Stimulated activated effector memory CD8-positive, alpha-beta T cell treated with anti-CD3 and anti-CD28 coated beads, Interleukin-12 subunit alpha, Interleukin-12 subunit beta, amount 100 ng/mL, for 72 hours (primary cell): ENCODE measurements at regions not wholly inside any gene's neighbourhood (a gene's known extent, or its start where the extent isn't known, plus 50 kb on each side); places are given as distances from the start of the nearest gene placed in this dataset.
A peak's percentile ranks its signal among the peaks of the same experiment; 100 is the strongest.

Experiments used
- ATAC-seq: fragments of 150-1000 bp; cut with Tn5 transposase; 2 replicates; pipeline ENCODE4 v1.10.0; 2021
- DNase-seq, 2 donors: peaks; one replicate each; pipeline ENCODE4 v3.0.0; 2021 to 2022; ENCODE audit warnings: low spot score in 2 of 2
- H3K27ac Mint-ChIP-seq: one replicate; pipeline ENCODE4 v1.8.0; 2022; ENCODE audit warnings: mild to moderate bottlenecking, mixed read lengths
- H3K36me3 Mint-ChIP-seq: one replicate; pipeline ENCODE4 v1.8.0; 2022; ENCODE audit warnings: mild to moderate bottlenecking, mixed read lengths
- H3K4me1 Mint-ChIP-seq: one replicate; pipeline ENCODE4 v1.8.0; 2022; ENCODE audit warnings: mixed read lengths
- H3K4me3 Mint-ChIP-seq: one replicate; pipeline ENCODE4 v1.8.0; 2022; ENCODE audit warnings: mild to moderate bottlenecking, mixed read lengths
- H3K9me3 Mint-ChIP-seq: one replicate; pipeline ENCODE4 v1.8.0; 2022; ENCODE audit warnings: mixed read lengths

DNA sequence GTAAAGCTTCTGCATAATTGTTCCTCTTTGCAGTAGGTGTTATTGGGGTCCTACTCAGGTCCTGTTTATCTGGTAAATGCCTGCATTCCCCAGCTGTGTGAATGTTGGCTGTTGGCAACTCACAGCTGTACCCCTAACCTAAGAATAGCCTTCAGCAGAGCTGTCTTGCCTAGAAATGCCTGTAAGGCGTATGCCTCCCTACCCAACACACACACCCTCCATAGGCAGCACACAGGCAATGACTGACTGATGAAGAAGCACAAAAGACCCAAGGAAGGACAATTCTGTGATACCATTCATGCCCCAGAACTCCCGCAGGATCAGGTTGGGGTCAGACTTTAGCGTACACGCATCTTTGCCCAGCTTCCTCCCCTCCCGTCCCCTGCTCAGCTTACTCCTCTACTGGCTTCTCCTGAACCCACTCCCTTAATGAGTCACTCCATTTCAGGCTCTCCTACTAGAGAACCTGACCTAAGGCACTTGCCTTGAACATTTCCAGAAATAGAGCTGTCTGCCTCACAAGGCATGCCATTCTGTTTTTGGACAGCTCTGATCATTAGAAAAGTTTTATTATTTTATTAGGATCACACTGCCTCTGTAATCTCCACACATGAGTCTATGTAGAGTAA is 99.2 kb upstream of the PIK3CG start:
- peaks cover 28% of the 10 kb centered on the region for H3K4me1 Mint-ChIP-seq
- H3K27ac Mint-ChIP-seq = no peak overlapping the region
- ATAC-seq (no peak), DNase-seq (no peak)
- H3K4me3 Mint-ChIP-seq = no peak overlapping the region
- peaks cover 6% of the 10 kb centered on the region for H3K36me3 Mint-ChIP-seq
- H3K9me3 Mint-ChIP-seq = no peaks in the 10 kb centered on the region

DNA sequence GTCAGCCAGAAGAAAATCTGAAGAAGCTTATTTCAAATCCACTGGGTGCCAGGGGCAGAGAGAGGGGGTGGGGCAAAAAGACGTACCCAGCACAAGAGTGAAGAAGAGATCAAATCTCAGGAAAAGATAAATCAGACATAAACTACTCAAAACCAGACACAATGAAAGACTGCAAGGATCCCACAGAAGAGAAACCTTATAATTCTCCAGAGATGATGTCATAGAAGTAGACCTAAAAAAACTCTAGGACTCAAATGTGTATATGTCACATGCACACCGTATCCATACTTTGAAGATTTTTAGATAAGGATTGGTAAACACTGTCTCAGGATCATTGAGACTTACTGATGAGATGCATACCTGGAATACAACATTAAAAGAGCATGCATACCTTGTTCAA is 98.5 kb upstream of the PIK3CG start:
- Mint-ChIP-seq H3K27ac (no peak overlapping the region), H3K36me3 (peaks cover 6% of the 10 kb centered on the region), H3K4me3 (no peak overlapping the region), H3K4me1 (peaks cover 28% of the 10 kb centered on the region), H3K9me3 (no peaks in the 10 kb centered on the region)
- DNase-seq (no peak), ATAC-seq (peak; percentile 44)

DNA sequence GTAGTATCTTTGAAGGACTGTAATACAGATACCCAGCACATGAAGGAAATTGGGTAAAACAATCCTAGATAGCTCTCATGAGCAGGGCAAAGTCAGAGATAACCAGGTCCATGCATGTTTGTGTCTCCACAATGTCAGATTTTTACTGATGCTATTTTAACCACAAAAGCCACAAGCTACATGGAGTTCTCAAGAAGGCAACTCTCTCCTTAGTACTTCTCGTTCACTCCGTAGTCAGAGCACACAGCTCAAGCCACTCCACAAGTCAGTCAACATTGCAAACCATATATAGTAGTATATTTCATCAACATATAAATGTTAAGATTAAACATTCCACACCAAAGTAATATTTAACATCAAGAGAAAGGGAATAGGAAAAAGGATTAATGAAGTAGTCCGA is 98.0 kb upstream of the PIK3CG start:
- Mint-ChIP-seq H3K27ac (peak overlapping the region; percentile 5), H3K9me3 (no peaks in the 10 kb centered on the region), H3K36me3 (peaks cover 6% of the 10 kb centered on the region), H3K4me3 (peak overlapping the region; percentile 2), H3K4me1 (peaks cover 30% of the 10 kb centered on the region)
- no peak for ATAC-seq
- no peak for DNase-seq

DNA sequence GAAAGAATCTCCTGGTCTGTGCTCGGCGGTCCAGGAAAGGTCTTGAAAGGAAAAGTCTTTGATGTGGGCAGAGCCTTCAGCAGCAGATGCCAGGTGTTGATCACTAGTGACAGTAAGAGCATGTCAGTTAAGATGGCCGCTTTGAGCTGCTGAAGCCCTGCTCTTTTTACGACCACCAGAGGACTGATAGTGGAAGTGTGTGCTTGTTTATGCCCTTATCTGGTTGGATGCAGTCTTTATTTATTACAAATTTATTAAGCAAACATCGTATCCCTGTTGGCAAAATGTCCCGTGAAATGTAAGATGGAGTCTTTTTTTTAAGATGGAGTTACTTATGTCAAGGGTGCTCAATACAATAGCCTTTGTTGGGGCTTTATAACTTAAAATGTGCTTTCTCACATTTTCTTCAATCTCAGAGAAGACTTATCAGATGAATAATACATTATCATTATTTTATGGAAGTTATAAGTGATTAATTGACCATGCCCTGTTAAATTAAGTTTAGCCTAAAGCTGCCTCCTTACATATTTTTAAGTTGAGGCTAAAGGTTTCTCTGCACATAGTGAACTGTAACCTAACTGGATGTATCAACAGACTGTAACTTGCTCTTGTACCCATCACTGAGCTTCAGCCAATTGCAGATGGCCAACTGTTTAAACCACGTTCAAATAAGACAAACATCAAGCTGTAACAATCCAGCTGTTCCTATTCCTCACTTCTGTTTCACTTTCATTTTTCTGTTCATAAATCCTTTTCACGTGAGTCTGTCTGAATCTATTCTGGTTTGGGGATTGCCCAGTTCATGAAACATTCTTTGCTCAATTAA is 97.4 kb upstream of the PIK3CG start:
- peaks cover 36% of the 10 kb centered on the region for H3K4me1 Mint-ChIP-seq
- peak; percentile 6 for ATAC-seq

DNA sequence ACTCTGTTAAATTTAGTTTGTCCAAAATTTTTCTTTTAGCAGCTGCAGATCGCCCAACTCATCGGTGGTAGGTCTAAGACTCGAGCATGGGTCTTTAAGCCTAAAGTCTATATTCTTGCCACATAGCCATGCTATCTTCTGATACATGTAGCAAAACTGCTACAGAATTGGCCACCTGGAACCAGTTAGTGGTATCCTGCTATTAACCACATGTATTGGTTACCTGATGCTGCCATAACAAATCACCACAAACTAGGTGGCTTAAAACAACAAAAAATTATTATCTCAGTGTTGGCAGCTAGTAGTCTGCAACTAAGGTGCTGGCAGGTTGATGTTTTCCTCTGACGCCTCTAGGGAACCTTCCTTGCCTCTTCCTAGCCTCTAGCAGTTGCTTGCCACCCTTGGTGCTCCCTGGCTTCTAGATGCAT is 96.7 kb upstream of the PIK3CG start:
- no peaks in the 10 kb centered on the region for H3K9me3 Mint-ChIP-seq
- peaks cover 42% of the 10 kb centered on the region for H3K4me1 Mint-ChIP-seq
- H3K4me3 Mint-ChIP-seq = peak overlapping the region; percentile 14
- peaks cover 10% of the 10 kb centered on the region for H3K36me3 Mint-ChIP-seq
- peak overlapping the region; percentile 10 for H3K27ac Mint-ChIP-seq
- ATAC-seq (peak; percentile 23), DNase-seq (no peak)

More for the DNA sequence above, 97.4 kb upstream of the PIK3CG start:
- peak overlapping the region; percentile 14 for H3K4me3 Mint-ChIP-seq
- H3K9me3 Mint-ChIP-seq = no peaks in the 10 kb centered on the region
- H3K36me3 Mint-ChIP-seq = peaks cover 8% of the 10 kb centered on the region
- peak overlapping the region; percentile 10 for H3K27ac Mint-ChIP-seq
- no peak for DNase-seq

DNA sequence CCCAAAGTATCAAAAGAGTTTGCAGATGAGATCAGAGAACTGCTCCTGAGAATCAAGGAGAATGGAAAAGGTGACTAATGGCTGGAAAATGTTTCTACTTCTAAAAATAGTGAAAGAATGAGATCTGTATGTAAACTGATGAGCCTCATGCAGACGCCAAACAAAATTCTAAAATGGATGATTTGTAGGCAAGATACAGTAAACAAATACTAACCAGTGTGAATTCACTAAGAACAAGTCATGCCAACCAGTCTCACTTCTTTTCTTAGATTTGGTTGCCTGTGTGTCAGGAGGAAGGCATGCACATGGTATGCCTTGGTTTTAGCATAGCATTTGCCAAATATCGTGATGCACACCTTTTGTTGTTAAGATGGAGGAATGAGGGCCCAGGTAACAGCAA is 94.9 kb upstream of the PIK3CG start:
- H3K4me3 Mint-ChIP-seq = no peak overlapping the region
- DNase-seq = no peak

DNA sequence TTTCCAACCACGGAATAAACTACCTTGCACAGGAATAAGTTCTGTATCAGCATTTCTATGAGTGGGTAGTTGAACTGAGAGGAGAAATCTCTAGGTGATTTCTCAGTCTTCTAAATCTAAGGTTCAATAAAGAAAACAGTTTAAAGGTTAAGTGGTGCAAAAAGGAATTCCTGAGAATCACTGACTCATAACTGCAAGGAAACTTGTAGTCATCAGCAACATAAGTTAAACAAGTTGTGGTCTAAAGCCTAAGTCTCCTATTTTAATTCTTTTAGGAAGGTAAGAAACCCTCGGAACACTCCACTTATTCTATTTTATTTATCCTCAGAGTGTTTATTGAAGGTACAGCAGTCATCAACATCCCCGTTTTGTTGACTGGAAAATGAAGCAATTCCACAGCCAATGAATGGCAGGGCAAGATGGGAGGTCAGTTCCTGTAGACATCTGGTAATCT is 92.4 kb upstream of the PIK3CG start:
- peak; percentile 82 for ATAC-seq
- peak overlapping the region; percentile 86 for H3K27ac Mint-ChIP-seq

More for the DNA sequence above, 94.9 kb upstream of the PIK3CG start:
- Mint-ChIP-seq H3K36me3 (peaks cover 10% of the 10 kb centered on the region), H3K4me1 (peaks cover 43% of the 10 kb centered on the region), H3K9me3 (no peaks in the 10 kb centered on the region), H3K27ac (no peak overlapping the region)
- ATAC-seq = no peak

DNA sequence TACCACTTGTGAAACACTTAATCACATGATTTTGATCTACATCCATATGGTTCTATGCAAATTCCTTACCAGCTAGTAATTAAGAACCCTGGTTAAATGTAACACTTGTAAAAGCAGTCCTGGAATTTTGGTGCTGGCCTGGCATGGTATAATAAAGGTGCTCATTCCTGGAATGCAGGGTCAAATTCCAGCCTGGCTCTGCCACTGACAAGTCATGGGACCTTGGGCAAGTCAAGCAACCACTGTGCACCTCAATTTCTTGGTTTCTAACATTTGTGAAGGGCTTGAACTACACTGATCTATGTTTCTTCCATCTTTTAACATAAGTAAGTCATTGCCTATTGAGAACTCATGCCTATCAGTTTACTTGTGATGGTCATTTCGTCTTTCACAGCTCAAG is 91.9 kb upstream of the PIK3CG start:
- Mint-ChIP-seq H3K4me3 (peak overlapping the region; percentile 16), H3K27ac (peak overlapping the region; percentile 86), H3K36me3 (peaks cover 4% of the 10 kb centered on the region), H3K4me1 (peaks cover 34% of the 10 kb centered on the region), H3K9me3 (peaks cover 3% of the 10 kb centered on the region)
- ATAC-seq (no peak), DNase-seq (no peak)

More for the DNA sequence above, 92.4 kb upstream of the PIK3CG start:
- Mint-ChIP-seq H3K4me1 (peaks cover 39% of the 10 kb centered on the region), H3K36me3 (peaks cover 4% of the 10 kb centered on the region), H3K4me3 (peak overlapping the region; percentile 16), H3K9me3 (peaks cover 3% of the 10 kb centered on the region)
- DNase-seq = no peak

DNA sequence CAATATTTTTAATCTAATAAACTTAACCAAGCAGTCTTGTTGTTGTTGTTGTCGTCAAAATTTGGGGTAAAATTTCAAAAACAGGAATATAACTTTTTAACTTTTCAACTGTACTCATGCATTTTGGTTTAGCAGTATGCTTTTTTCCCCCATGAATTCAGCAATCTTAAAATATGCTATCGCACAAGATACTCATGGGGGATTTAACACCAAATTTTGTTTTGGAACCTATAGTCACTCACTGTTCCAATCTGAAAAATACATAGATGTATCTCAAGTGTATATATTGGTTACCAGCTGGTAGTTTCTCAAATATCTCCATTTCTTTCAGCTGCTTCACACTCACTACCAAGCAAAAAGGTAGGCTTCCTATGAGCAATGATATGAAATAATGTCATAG is 91.4 kb upstream of the PIK3CG start:
- no peak overlapping the region for H3K4me3 Mint-ChIP-seq
- DNase-seq (no peak), ATAC-seq (no peak)
- peaks cover 3% of the 10 kb centered on the region for H3K9me3 Mint-ChIP-seq
- H3K36me3 Mint-ChIP-seq = peaks cover 4% of the 10 kb centered on the region
- peak overlapping the region; percentile 86 for H3K27ac Mint-ChIP-seq
- peaks cover 29% of the 10 kb centered on the region for H3K4me1 Mint-ChIP-seq

DNA sequence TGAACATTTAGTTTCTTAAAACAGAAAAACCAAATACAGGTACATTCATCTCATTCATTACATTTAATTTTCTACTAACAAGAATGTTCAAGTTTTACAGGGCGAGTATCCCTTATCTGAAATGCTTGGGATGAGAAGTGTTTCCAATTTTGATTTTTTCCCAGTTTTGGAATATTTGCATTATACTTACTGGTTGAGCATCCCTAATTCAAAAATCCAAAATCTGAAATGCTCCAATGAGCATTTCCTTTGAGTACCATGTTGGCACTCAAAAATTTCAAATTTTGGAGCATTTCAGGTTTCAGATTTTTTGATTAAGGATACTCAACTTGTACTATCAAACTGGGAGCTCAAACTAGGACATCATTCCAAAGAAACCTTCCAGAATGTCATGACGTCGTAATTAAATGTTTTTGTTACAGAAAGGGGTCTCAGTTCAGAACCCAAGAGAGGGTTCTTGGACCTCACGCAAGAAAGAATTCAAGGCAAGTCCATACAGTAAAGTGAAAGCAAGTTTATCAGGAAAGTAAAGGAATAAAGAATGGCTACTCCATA is 90.8 kb upstream of the PIK3CG start:
- Mint-ChIP-seq H3K27ac (peak overlapping the region; percentile 10), H3K4me1 (peaks cover 27% of the 10 kb centered on the region), H3K9me3 (peaks cover 3% of the 10 kb centered on the region), H3K36me3 (peaks cover 4% of the 10 kb centered on the region), H3K4me3 (no peak overlapping the region)
- no peak for DNase-seq
- ATAC-seq = no peak

DNA sequence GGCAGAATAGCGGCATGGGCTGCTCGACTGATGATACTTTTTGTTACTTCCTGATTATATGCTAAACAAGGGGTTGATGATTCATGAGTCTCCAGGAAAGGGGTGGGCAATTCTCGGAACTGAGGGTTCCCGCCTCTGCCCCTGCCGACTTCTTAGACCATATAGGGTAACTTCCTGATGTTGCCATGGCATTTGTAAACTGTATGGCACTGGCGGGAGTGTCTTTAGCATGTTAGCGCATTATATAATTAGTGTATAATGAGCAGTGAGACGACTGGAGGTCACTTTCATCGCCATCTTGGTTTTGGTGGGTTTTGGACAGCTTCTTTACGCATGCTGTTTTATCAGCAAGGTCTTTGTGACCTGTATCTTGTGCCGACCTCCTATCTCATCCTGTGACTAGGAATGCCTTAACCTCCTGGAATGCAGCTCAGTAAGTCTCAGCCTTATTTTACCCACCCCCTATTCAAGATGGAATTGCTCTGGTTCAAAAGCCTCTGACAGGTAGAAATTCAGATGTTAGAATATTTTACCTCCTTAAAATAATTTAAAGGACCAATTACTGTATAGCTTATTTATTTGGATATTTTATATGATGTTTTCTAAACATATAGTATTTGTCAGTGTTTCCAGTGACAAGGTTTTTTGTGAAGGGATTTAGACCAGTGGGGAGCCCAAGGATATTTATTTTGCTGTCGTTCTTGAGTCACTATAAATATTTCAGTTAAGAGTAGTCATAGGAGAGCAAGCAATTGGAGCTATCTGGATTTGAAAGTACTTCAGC is 90.1 kb upstream of the PIK3CG start:
- H3K4me3 Mint-ChIP-seq = no peak overlapping the region
- H3K36me3 Mint-ChIP-seq = peaks cover 4% of the 10 kb centered on the region
- H3K4me1 Mint-ChIP-seq = peaks cover 27% of the 10 kb centered on the region
- H3K9me3 Mint-ChIP-seq = peaks cover 3% of the 10 kb centered on the region
- peak overlapping the region; percentile 50 for H3K27ac Mint-ChIP-seq
- ATAC-seq (peak; percentile 40), DNase-seq (peak in 1 of 2 donors; percentile 67)

DNA sequence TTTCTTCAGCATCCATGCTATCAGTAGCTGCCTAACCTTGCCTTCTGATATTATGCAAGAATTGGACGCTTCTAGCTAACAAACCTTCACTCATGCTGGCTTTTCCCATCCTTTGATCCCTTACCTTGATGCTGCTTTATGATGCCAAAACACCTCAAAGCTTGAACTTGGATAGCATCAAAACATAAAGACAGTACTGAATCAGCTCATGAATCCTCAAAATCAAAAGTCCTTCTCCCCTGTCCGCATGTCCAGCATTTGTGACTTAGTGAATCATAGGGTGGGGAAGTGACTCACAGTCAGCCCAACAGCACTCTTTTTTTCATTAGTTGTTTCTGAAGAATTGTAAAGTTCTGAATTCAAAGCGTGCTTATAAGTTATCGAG is 89.5 kb upstream of the PIK3CG start:
- ATAC-seq (peak; percentile 61), DNase-seq (no peak)
- Mint-ChIP-seq H3K27ac (peak overlapping the region; percentile 50), H3K36me3 (peaks cover 4% of the 10 kb centered on the region), H3K9me3 (peaks cover 3% of the 10 kb centered on the region), H3K4me3 (peak overlapping the region; percentile 43), H3K4me1 (peaks cover 27% of the 10 kb centered on the region)

DNA sequence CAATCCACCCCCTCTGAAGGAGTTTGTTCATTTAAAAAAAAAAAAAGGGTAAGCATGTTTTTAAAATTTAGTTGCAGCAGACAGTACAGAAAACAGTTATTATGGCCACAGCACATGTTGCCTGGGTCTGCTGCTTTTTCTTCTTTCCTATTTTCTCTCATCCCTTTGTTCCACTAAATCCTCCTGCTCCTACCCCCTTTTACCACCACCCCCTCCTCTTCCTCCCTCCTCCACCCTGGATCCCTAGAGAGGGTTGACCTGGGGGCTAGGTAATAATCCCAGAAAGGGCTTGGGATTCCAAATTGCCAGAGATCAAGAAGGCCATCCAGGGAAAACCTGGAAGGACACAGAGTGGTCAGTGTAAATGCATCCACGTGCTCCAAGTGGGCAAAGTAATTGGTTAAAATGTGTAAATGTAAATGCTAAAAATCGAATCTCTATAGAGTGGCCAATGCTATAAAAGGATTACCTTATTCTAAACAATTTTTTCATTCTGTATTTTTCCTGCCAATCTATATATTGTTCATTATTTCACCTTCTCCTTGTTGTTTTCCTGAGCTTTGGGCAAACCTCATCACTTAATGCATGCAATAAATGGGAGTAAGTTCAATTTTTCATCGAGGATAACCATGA is 89.0 kb upstream of the PIK3CG start:
- ATAC-seq = no peak
- peaks cover 4% of the 10 kb centered on the region for H3K36me3 Mint-ChIP-seq
- peak overlapping the region; percentile 43 for H3K4me3 Mint-ChIP-seq
- peak overlapping the region; percentile 50 for H3K27ac Mint-ChIP-seq
- no peak for DNase-seq
- H3K9me3 Mint-ChIP-seq = peaks cover 3% of the 10 kb centered on the region
- H3K4me1 Mint-ChIP-seq = peaks cover 27% of the 10 kb centered on the region

DNA sequence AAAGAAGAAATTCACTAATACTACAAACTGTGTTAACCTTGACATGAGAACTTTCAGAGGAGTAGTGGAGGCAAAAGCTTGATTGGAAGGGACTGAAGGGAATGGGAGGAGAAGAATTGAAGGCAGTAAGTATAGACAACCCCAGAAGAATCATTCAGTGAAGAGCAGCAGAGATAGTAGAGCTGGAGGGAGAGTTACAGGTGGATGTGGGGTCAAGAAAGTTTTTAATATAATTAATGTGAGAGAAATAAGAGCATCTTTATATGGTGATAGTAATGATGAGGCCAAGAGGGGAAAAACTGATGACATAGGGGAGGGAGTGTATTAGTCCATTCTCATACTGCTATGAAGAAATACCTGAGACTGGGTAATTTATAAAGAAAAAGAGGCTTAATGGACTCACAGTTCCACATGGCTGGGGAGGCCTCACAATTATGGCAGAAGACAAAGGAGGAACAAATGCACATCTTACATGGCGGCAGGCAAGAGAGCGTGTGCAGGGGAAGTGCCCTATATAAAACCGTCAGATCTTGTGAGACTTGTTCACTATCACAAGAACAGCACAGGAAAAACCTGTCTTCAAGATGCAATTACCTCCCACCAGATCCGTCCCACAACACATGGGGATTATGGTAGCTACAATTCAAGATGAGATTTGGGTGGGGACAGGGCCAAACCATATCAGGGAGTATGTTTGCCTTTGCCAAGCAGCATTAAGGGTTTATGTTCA is 88.3 kb upstream of the PIK3CG start:
- ATAC-seq (no peak), DNase-seq (no peak)
- no peak overlapping the region for H3K27ac Mint-ChIP-seq
- H3K4me1 Mint-ChIP-seq = peaks cover 27% of the 10 kb centered on the region
- H3K4me3 Mint-ChIP-seq = no peak overlapping the region
- peaks cover 4% of the 10 kb centered on the region for H3K36me3 Mint-ChIP-seq
- peaks cover 3% of the 10 kb centered on the region for H3K9me3 Mint-ChIP-seq
